SH-SY5Y (cell line): ENCODE measurements at regions not wholly inside any gene's neighbourhood (a gene's known extent, or its start where the extent isn't known, plus 50 kb on each side); places are given as distances from the start of the nearest gene placed in this dataset.

Experiments
- GATA2 ChIP-seq: IDR thresholded peaks from 2 replicates; pipeline ENCODE4 v1.6.1; 2011; ENCODE audit warnings: mild to moderate bottlenecking, low read depth, low read length
- GATA3 ChIP-seq: IDR thresholded peaks from 2 replicates; pipeline ENCODE4 v1.6.1; 2011; ENCODE audit warnings: low read depth, mild to moderate bottlenecking, low read length, moderate library complexity

DNA sequence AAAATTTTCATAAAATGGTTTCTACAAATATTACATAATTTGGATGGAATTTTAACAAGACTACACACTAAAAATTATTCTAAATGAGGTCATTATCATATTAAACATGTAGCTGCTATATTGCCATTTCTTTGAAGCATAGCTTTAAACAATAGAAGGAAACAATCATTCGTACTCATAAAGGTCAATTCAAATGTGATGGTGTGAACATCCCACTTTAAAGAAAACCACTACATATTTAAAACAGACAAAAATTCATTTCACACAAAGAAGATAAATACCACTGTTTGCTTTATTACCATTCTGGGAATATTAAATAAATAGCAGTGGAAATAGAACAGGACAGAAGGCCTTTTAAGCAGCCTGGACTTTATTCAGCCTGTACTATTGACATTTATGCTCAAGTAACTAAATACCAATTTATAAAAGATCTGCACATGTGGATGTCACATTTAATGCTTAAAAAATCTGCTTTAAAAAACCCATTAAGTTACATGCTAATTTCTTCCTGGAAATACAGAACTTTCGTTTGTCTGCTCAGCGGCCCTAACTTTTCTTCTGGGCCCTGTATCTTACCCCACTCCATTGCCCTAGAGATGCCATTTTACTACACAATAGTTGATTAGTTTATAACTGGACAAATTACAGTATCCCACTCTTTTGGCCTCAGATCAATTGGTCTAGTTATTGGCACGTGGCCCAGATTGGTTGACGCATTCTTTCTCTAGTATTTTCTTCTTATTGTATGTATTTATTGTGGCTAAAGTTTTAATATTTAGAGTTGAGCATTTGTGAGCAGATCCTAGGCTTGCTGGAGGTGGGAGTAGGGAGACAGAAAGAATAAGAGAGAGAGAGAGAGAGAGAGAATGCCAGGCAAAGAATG lies 215.1 kb upstream of the SPRY2 start:
- TF ChIP-seq GATA2 (no peak), GATA3 (no peak)

DNA sequence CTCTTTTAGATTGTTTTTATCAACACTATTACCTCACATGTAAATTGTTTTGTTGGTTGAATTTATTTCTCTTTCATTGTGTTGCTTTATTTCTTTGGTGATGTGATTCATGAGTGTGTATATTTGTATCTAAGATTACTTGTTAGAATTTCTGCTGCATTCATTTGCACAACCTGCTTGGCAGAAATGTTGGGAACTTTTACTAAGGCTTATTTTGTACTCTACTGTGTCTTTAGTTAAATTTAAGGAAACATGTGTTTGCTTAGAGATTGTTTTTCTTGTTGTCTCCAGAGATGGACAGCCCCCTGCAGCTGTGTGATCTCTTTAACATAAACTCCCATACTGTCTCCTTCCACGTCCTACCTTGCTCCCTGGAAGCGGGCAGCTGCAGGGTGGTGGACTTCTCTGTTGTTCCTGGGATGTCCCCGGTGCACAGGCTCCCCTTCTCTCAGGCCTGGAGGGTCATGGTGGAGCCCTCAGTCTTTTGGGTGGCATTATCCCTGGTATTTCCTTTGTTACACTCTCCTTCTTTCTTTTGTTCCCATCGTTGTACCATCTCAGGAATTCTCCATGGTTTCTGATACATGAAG lies 212.0 kb upstream of the SPRY2 start:
- TF ChIP-seq GATA3: no peak
- no peak for TF ChIP-seq GATA2

DNA sequence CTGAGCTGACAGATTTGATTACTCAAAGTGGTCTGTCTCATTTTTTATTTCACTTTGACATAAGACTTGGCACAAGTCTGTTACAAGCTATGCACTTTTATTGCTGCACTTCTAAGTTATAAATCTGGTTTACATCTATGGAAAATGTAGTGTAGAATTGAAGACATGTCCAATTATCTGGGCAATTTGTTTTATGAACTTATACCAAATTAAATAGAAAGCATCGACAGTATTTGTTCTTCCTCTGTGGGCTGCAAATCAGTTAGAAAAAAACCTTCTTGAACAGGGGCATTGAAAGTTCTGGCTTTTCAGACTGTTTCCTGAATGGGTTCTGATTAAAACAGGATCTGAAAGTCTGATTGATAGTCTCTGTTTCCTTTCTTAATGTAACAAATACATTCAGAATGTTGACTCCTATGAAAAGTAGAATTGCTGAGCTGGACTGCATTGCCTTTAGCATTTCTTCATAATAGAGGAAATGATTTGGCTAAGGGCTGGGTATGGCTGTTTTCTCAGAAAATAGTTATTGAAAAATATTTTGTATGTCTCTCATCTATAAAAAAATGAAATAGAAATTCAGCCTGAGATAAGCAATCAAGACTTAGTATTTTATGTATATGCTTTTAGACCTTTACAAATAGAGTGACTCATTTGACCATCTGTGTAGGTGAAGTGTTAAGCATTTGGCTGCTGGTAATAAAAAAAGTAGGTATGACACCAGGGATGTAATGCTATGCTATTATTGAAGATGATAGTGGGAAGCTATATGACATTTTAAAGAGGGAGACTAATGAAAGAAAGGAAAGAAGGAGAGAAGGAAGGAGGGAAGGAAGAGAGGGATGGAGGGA lies 210.9 kb upstream of the SPRY2 start:
- no peak for TF ChIP-seq GATA2

DNA sequence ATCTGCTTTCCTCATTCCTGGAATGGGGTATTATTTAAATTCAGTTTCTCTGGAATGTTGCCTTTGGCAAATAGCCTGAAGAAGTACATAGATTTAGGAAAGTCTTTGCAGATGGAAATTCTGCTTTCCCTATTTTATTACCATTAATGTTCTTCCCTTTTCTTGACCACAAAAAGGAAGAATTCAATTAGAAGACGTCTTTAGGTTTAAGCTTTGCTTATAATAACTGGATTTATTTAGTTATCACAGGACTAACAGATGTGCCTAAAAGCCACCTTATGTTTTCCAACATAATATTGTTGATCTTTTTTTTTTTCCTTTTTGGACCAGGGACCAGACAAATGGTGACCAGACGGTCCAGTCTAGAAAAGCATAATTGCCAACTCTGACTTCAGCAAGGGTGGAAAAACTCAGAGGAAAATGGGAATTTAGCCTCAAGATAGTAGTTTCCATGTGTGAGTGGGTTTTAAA lies 210.1 kb upstream of the SPRY2 start:
- no peak for TF ChIP-seq GATA2
- no peak for TF ChIP-seq GATA3

DNA sequence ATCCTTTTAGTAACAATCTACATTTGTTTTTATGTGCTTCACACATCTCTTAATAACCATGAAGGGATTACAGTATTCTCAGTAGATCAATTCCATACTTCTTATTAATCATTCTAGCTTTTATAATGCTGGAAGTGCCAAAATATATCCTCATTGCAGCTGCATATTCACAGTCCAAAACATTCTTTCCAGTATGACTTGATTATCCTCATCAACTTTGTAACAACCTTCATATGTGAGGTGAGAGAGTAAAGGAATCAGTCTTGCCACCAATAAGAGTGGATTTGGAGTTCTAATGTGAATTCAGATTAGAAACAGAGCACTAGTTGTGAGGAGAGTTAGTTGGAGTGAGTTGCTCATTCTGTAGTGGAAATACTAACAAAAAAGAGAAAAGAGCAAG lies 208.0 kb upstream of the SPRY2 start:
- TF ChIP-seq GATA2 (no peak), GATA3 (no peak)

DNA sequence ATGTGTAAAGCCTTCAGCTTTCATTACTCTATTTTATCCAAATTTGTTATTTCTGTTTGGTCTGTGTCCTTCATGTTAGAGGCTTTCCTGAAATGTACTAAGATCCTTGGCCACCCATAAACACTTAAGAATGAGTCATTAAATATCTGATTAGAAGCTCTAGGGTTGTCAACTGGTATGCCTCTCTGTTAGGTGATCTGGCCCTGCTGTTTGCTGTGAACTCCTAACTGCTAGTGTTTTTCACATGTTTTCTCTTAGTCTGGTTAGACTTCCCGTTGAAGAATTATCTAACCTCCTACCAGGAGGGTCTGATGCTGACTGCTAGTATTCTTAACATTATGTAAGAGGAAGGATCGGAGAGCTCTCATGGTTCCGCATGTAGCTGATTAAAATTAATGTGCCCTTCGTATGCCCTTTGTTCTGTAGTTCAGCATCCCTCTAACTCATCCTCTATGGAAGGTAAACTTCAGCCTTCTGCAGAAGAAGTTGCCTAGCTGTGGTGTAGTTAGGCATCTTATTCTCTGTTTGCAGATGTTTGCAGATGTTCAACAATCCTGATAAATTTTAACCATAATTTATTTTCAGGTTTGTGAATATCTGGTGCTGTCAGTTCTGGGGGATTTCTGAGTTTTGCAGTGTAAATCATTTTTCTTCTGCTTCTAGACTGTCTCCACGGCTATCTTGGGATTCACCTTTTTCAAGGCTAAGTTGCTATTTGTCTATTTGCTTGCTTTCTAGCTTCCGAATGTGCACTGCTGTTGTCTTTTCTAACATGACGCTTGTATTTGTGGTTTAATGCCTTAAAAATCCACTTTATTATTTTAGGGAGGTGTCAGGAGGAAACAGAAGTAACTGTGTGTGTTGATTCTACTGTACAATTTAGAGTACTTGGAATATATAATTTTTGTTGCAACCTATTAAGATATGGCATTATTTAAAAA lies 207.2 kb upstream of the SPRY2 start:
- TF ChIP-seq GATA2 (no peak), GATA3 (no peak)

DNA sequence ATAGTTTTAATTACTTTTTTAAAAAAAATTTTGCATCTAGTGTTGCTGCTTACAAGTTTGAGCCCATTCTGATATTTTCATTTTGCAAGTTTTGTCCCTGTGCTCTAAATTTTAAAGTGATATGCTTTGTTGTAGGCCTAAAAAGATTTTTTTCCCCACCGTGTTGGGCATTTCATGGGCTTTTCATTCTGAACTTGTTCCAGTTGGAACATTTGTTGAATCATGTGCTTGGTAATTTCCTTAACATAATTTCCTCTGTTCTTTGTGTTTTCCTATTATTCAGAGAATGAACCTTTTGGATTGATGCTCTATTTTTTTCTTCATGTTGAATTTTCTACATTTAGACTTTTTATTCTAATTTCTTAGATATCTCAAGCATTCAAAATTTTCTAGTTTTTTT lies 206.4 kb upstream of the SPRY2 start:
- TF ChIP-seq GATA2: no peak
- no peak for TF ChIP-seq GATA3

DNA sequence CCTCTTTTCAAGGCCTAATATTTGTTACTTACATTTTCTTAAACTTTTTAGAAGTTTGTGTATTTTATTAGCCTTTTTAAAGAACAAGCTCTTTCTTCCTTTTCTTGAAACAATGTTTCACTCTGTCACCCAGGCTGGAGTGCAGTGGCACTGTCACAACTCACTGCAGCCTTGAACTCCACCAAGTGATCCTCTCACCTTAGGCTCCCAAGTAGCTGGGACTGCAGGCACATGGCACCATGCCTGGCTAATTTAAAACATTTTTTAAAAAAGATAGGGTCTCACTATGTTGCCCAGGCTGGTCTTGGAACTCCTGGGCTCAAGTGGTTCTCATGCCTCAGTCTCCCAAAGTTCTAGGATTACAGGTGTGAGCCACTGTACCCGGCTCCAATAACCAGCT lies 192.2 kb upstream of the SPRY2 start:
- TF ChIP-seq GATA2 (no peak), GATA3 (no peak)

DNA sequence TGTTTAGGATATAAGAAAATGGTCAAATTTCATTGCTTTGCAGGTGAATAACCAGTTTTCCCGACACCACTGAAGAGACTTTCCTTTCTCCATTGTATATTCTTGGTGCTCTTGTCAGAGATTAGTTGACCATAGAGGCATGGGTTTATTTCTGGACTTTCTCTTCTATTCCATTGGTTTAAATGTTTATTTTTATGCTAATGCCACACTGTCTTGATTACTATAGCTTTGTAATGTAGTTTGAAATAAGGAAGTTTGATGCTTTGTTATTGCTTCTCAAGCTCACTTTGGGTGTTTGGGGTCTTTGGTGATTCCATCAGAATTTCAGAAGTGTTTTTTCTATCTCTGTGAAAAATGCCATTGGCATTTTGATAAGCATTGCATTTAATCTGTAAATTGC lies 190.0 kb upstream of the SPRY2 start:
- TF ChIP-seq GATA3: no peak
- no peak for TF ChIP-seq GATA2

DNA sequence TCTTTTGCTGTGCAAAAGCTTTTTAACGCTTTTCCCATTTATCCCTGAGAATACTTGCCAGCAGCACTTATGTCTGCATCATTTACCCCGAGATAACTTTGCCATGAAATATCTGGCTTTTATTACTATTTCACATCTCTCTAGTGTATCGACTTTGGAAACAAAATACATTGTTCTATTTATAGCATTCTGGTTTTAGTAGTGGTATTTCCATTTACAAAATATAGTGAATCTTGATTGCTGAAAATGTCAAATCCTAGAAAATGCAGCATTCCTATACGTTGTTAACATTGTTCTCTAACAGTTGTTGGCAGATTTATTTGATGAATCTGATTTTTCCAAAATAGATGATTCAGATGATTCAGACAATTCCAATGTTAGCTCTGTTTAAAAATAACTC lies 189.3 kb upstream of the SPRY2 start:
- no peak for TF ChIP-seq GATA2

DNA sequence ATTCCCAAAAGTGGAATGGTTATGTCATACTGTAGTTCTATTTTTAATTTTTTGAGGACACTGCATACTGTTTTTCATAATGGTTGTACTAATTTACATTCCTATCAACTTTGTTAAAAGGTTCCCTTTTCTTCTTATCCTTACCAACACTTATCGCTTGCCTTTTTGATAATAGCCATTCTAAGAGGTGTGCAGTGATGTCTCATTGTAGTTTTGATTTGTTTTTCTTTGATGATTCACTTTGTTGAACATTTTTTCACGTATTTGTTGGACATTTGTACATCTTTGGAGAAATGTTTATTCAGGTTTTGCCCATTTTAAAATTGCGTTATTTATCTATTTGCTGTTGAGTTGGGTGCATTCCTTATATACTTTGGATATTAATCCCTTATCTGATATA lies 188.8 kb upstream of the SPRY2 start:
- TF ChIP-seq GATA3 (no peak), GATA2 (no peak)

DNA sequence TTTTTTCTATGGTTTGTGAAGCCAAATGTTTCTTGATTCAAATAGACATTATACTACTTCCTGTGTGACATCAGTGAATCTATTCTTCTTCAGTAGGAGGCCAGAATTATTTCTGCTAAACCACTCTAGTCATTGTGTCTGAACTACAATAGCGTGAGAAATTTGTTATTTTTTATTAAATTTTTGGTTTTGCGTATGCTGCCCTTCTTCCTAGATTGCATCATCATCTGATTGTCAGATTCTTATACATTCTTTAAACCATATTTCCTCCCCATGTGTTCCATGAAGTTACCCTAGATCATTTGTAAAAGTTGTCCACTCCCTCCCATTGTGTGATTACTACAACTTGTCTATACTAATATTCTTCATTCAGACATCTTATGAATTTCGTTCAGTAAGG lies 187.8 kb upstream of the SPRY2 start:
- TF ChIP-seq GATA3 (no peak), GATA2 (no peak)

DNA sequence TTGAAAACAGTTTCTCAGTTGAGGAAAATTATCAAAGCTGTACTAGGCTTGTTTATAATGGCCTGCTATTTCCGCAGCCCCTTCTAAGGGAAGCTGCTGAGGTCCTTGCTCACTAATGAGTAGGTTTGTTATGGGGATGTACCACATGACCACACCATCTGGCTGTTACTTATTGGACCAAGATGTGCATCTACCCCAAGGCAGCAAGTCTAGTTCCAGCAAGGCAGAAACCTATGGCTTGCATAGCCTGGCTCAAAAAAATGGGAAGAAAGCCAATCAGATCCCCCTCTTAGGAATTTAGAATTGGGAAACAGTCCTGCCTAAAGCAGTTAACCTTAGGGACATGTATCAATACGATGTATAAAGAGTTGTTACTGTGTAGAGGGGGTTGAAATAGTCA lies 186.5 kb upstream of the SPRY2 start:
- TF ChIP-seq GATA3: peak; percentile 88
- TF ChIP-seq GATA2: peak; percentile 93
